Tibial nerve (tissue), 4 donors: ENCODE measurements at regions not wholly inside any gene's neighbourhood (a gene's known extent, or its start where the extent isn't known, plus 50 kb on each side); places are given as distances from the start of the nearest gene placed in this dataset.

ENCODE experiments used
- EP300 ChIP-seq, 2 donors: sonication (generic); formaldehyde crosslinking; IDR thresholded peaks; one replicate each; pipeline ENCODE4 v1.6.1; 2017; ENCODE audit warnings: antibody characterized with exemption in 2 of 2, mild to moderate bottlenecking in 1 of 2
- POLR2A ChIP-seq, 2 donors: fragments of 450-650 bp; IDR thresholded peaks; one replicate each; pipeline ENCODE4 v1.6.1; 2017; ENCODE audit warnings: antibody characterized with exemption in 2 of 2, mild to moderate bottlenecking in 2 of 2, moderate library complexity in 2 of 2
- TF ChIP-seq, protein P1 (sequence below), 5 experiments: fragments of 200-600 bp in 3 of 5; fragments of 450-650 bp in 2 of 5; sonication (generic) in 3 of 5; IDR thresholded peaks; one replicate each; pipeline ENCODE4 v1.5.1; 2016 to 2019; ENCODE audit warnings: antibody characterized with exemption in 5 of 5, mild to moderate bottlenecking in 3 of 5, moderate library complexity in 2 of 5

DNA sequence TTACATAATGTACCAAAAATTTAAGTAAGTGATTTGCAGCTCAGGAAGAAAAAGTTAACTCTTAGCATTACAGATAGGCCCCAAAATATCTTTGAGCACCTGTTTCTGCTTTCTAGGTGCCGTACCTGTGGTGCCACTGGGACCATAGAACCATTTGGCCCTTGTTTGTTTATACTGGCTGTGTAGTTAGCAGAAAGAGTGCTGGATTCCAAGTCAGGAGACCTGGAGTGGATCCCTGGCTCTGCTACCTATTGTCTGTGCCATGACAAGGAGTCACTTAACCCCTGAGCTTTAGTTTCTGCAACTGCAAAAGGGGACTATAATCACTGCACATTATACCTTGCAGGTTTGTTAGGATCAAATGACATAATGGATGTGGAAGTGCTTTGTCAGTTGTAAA, 137.8 kb upstream of the GPR101 start:
- TF ChIP-seq, protein P1, sequence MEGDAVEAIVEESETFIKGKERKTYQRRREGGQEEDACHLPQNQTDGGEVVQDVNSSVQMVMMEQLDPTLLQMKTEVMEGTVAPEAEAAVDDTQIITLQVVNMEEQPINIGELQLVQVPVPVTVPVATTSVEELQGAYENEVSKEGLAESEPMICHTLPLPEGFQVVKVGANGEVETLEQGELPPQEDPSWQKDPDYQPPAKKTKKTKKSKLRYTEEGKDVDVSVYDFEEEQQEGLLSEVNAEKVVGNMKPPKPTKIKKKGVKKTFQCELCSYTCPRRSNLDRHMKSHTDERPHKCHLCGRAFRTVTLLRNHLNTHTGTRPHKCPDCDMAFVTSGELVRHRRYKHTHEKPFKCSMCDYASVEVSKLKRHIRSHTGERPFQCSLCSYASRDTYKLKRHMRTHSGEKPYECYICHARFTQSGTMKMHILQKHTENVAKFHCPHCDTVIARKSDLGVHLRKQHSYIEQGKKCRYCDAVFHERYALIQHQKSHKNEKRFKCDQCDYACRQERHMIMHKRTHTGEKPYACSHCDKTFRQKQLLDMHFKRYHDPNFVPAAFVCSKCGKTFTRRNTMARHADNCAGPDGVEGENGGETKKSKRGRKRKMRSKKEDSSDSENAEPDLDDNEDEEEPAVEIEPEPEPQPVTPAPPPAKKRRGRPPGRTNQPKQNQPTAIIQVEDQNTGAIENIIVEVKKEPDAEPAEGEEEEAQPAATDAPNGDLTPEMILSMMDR (IDR thresholded peaks at IDR 0.05): no peak
- TF ChIP-seq POLR2A (IDR thresholded peaks at IDR 0.05) (no peak), EP300 (IDR thresholded peaks at IDR 0.05) (no peak)
